Large intestine (tissue), 3 donors: ENCODE measurements at regions not wholly inside any gene's neighbourhood (a gene's known extent, or its start where the extent isn't known, plus 50 kb on each side); places are given as distances from the start of the nearest gene placed in this dataset.
"Not testable (repeated sequence)": the region's sequence is repeated elsewhere in the genome, so short reads cannot be mapped to it uniquely, and the experiment has no call there.

Experiments
- DNase-seq, 2 donors: peaks; one replicate each; pipeline versions ENCODE4 v3.0.0 to v3.0.0-alpha.2; 2013
- H3K27ac ChIP-seq: one replicate; pipeline ENCODE4 v1.5.1; 2013; ENCODE audit warnings: low read length
- H3K27me3 ChIP-seq: 2 replicates; pipeline ENCODE4 v1.6.1; 2013; ENCODE audit warnings: low read length; ENCODE audit not compliant: control insufficient read depth, insufficient read depth
- H3K36me3 ChIP-seq: 2 replicates; pipeline ENCODE4 v1.6.1; 2013; ENCODE audit warnings: low read length; ENCODE audit not compliant: control insufficient read depth, insufficient read depth
- H3K4me1 ChIP-seq: one replicate; pipeline ENCODE4 v1.6.1; 2013; ENCODE audit warnings: low read length; ENCODE audit not compliant: control insufficient read depth, insufficient read depth
- H3K4me3 ChIP-seq: one replicate; pipeline ENCODE4 v1.5.1; 2013; ENCODE audit warnings: low read length
- H3K9me3 ChIP-seq: one replicate; pipeline ENCODE4 v1.6.1; 2013; ENCODE audit warnings: mild to moderate bottlenecking, low read depth, low read length, moderate library complexity; ENCODE audit not compliant: control insufficient read depth
- WGBS: methylation state at CpG from one replicate; pipeline ENCODE4 v1.1.5; 2013; ENCODE audit warnings: low lambda C conversion rate; ENCODE audit not compliant: insufficient coverage; 5-methylcytosine and 5-hydroxymethylcytosine counted together

DNA sequence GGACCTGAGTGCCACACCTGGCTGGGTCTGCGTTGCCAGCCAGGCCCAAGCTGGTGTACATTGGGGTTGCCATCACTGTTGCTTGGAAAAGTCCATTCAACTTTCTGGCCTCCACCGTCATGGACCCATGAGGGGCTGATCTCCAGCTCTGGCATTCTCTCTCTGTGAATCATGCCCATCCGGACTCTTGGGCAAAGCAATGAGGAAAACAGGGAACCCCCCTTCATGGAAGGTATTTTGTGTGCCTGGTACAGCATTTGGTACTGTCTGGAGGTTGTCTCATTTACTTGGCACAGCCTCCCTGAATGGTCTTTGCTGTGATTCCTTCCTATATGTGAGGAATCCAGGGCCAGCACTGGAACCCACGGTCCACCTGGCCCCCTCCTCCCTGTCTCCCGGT, 99.4 kb downstream of the FOXD2 start:
- DNase-seq: no peak
- H3K4me3 ChIP-seq: no peak overlapping the region
- no peaks in the 10 kb centered on the region for H3K36me3 ChIP-seq
- WGBS: no CpG with 5 or more reads among the region's 5 CpGs
- no peaks in the 10 kb centered on the region for H3K9me3 ChIP-seq
- no peak overlapping the region for H3K27ac ChIP-seq
- H3K4me1 ChIP-seq: peaks cover 22% of the 10 kb centered on the region
- H3K27me3 ChIP-seq: no peaks in the 10 kb centered on the region

DNA sequence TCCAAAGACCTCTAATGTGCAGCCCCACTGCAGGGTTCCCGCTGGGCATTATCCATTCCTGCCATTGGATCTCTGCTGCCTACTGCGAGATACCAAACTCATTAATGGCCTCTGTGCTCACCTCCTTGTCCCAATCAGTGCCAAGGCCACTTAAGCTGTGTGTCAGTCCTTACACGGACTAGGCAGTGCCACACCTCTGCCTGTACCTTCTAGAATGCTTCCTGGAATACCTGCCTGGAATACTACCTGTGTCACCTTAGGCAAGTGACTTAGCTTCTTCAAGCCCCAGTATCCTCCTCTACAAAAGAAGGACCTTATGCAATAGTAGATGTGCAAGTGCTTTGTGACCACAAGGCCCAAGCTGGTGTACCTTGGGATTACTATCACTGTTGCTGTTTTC, 100.1 kb downstream of the FOXD2 start:
- no CpG with 5 or more reads among the region's 3 CpGs for WGBS
- H3K27me3 ChIP-seq: no peaks in the 10 kb centered on the region
- H3K27ac ChIP-seq: no peak overlapping the region
- no peak overlapping the region for H3K4me3 ChIP-seq
- DNase-seq: no peak
- H3K4me1 ChIP-seq: peaks cover 27% of the 10 kb centered on the region
- no peaks in the 10 kb centered on the region for H3K36me3 ChIP-seq
- no peaks in the 10 kb centered on the region for H3K9me3 ChIP-seq

- not testable (repeated sequence) for H3K4me3 ChIP-seq, H3K27ac ChIP-seq, H3K36me3 ChIP-seq, DNase-seq, H3K9me3 ChIP-seq, H3K27me3 ChIP-seq
- peaks cover 29% of the 10 kb centered on the region for H3K4me1 ChIP-seq
- WGBS: 100% methylated on average over 1 of the region's 2 CpGs
These were observed 100.7 kb downstream of the FOXD2 start for GRCh38 chr1:47538530-47538929.

DNA sequence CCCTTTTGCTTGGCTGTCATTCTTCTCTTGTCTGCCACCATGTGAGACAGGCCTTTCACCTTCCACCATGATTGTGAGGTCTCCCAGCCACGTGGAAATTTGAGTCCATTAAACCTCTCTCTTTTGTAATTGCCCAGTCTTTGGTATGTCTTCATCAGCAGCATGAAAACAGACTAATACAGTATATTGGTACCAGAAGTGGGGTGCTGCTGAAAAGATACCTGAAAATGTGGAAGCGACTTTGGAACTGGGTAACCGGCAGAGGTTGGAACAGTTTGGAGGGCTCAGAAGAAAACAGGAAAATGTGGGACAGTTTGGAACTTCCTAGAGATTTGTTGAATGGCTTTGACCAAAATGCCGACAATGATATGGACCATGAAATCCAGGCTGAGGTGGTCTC, 103.9 kb downstream of the FOXD2 start:
- 100% methylated on average over 3 of the region's 4 CpGs for WGBS

GRCh38 chr1:47543089-47543488, 105.2 kb downstream of the FOXD2 start:
- not testable (repeated sequence) for H3K9me3 ChIP-seq, H3K4me3 ChIP-seq, H3K27me3 ChIP-seq, H3K36me3 ChIP-seq
- Histone ChIP-seq H3K27ac (peak overlapping the region; percentile 40), H3K4me1 (peaks cover 30% of the 10 kb centered on the region)
- no CpG with 5 or more reads among the region's 1 CpG for WGBS
- DNase-seq: peak in 1 of 2 donors; percentile 59

More for the DNA sequence above, 103.9 kb downstream of the FOXD2 start:
- H3K4me1 ChIP-seq: peaks cover 24% of the 10 kb centered on the region
- H3K27me3 ChIP-seq, H3K4me3 ChIP-seq, DNase-seq, H3K36me3 ChIP-seq, H3K9me3 ChIP-seq, H3K27ac ChIP-seq: not testable (repeated sequence)

DNA sequence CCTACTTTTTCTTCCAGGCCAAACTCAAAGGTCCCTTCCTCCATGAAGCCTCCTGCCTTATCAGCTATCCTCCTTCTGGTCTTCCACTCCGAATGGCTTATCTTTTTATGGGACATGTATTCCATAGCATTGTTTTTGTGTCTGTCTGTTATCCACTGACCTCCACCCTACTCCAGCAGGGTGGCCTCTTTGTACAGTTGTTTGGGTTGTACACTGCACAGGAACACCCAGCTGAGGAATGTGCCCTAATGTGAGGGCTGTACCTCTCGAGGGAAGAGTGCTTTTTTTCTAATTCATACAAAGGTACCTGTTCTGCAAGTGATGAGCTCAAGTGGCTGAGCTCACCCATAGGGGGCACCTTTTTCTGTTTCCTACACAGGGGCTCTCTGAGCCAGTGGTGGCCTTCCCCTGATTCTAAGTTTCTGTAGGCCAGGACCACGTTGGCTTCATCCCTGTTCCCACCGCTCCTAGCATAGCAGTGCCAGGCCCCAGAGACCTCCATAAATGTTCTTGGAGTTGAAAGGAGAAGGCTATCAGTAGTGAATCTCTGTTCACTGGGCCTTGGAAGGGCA, 108.2 kb downstream of the FOXD2 start:
- Histone ChIP-seq H3K36me3 (no peaks in the 10 kb centered on the region), H3K9me3 (no peaks in the 10 kb centered on the region), H3K27me3 (no peaks in the 10 kb centered on the region), H3K4me1 (peaks cover 47% of the 10 kb centered on the region), H3K27ac (no peak overlapping the region), H3K4me3 (no peak overlapping the region)
- DNase-seq: no peak
- WGBS: no CpG with 5 or more reads among the region's 4 CpGs

DNA sequence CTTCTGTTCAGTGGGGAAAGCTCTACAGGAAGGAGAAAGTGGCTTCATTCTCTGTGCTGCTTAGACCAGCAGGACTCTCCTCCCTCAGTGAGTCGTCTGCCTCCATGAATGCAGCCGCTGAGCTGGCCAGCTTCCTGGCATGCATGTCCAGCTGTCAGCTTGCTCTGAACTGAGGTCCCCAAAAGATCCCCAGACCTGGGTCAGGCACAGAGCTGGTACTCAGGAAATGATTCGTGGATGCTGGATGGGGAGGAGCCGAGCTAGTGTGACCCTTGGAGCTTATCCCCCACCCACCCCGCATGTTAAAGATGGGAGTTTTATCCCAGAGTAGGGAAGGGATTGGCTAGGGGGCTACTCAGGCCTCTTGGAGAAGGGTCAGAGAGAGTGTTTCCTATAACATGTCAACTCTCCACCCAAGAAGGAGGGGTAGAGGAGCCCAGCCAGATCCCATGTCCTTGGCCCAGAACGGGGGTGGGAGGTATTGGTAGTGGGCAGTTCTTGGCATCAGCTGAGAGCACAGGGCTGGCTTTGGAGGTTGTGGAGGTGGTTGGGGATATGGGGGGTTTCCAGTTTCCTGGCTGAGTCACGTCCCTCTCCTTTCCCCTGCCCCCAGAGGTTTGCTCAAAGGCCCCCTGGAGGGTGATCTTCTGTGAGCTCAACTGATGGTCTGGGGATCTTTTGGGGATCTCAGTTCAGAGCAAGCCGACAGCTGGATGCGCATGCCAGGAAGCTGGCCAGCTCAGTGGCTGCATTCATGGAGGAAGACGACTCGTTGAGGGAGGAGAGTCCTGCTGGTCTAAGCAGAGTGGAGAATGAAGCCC, 110.1 kb downstream of the FOXD2 start:
- DNase-seq: no peak
- H3K9me3 ChIP-seq: no peaks in the 10 kb centered on the region
- H3K36me3 ChIP-seq: no peaks in the 10 kb centered on the region
- no peaks in the 10 kb centered on the region for H3K27me3 ChIP-seq
- no CpG with 5 or more reads among the region's 11 CpGs for WGBS
- no peak overlapping the region for H3K4me3 ChIP-seq
- H3K4me1 ChIP-seq: peaks cover 46% of the 10 kb centered on the region
- H3K27ac ChIP-seq: no peak overlapping the region

DNA sequence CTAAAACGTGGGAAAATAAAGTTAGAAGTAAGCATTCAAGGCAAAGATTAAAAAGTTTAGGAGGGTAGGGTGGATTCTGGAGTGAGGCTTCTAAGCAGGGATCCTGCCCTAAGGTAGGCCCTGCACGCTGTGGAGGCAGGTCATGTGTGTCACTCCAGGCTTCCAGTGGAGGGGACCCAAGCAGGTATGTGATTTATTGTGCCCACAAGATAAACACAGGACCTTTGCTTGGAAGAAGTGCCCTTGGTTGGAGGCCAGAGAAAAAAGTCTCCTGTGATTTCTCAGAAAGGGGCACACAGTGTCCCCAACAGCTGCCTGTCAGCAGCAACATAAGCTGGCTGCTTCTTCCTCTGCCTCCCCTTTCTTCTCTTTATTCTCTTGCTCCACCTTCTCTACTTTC, 110.8 kb downstream of the FOXD2 start:
- peak; percentile 64 to 79 for DNase-seq
- H3K9me3 ChIP-seq: no peaks in the 10 kb centered on the region
- WGBS: no CpG with 5 or more reads among the region's 2 CpGs
- H3K4me1 ChIP-seq: peaks cover 45% of the 10 kb centered on the region
- no peaks in the 10 kb centered on the region for H3K27me3 ChIP-seq
- H3K27ac ChIP-seq: no peak overlapping the region
- H3K4me3 ChIP-seq: no peak overlapping the region
- H3K36me3 ChIP-seq: no peaks in the 10 kb centered on the region

DNA sequence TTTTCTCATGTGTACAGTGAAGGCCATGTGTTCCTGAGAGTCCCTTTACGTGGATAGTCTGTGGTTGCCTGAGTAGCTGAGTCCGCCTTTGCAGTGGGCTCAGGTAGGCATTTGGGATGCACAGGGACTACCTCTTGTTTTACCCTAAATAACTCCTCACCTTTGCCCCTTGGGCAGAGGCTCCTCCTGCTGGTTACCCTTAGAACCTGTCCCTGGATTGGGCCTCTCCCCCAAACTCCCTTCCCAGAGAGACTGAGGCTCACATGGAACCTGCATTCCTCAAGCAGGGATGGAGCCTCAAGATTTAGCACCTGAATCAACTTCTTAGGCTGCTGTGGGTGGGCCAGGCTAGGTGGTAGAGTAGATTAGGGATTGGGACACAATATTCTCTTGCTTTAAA, 111.7 kb downstream of the FOXD2 start:
- no CpG with 5 or more reads among the region's 2 CpGs for WGBS
- Histone ChIP-seq H3K27ac (no peak overlapping the region), H3K9me3 (no peaks in the 10 kb centered on the region), H3K4me3 (no peak overlapping the region), H3K4me1 (peaks cover 51% of the 10 kb centered on the region), H3K36me3 (no peaks in the 10 kb centered on the region), H3K27me3 (peaks cover 4% of the 10 kb centered on the region)
- no peak for DNase-seq

- DNase-seq: no peak
- Histone ChIP-seq H3K4me3 (no peak overlapping the region), H3K27me3 (peaks cover 4% of the 10 kb centered on the region), H3K36me3 (no peaks in the 10 kb centered on the region), H3K9me3 (no peaks in the 10 kb centered on the region), H3K4me1 (peaks cover 61% of the 10 kb centered on the region), H3K27ac (no peak overlapping the region)
- WGBS: 80% methylated on average over 2 of the region's 5 CpGs
These were observed 113.1 kb downstream of the FOXD2 start for GRCh38 chr1:47550929-47551328.
